GM21423 (cell line): ENCODE measurements at regions not wholly inside any gene's neighbourhood (a gene's known extent, or its start where the extent isn't known, plus 50 kb on each side); places are given as distances from the start of the nearest gene placed in this dataset.
"Not testable (repeated sequence)": the region's sequence is repeated elsewhere in the genome, so short reads cannot be mapped to it uniquely, and the experiment has no call there.

Source experiments
- ATAC-seq: cut with Tn5 transposase; IDR thresholded peaks from one replicate; pipeline ENCODE4 v1.9.1; 2021; ENCODE audit warnings: mild to moderate bottlenecking, moderate library complexity; ENCODE audit not compliant: unreplicated experiment

DNA sequence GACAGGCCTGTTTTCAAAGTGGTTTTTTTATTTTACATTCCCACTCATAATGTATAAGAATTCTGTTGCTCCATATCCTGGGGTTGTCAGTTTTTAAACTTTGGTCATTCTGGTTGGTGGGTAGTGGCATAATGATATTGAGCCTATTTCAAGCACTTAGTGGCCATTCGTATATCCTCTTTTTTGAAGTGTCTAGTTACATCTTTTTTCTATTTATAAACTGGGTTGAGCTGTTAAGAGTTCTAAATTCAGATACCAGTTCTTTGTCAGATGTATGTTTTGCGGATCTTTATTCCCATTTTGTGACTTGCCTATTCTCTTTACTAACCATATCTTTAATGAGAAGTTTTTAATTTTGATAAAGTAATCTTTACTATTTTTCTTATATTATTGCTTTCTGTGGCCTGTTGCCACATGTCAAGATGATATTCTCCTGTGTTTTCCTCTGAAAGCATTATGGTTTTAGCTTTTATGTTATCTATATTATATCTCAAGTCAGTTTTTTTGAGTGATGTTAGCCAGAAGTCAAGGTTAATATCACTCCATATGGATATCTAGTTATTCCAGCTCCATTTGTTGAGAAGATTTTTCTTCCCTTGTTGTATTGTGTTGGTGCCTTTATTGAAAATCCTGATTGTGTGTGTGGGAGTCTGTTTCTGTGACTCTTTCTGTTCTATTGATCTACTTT, 110.9 kb downstream of the FHIP1A start:
- no peak for ATAC-seq

DNA sequence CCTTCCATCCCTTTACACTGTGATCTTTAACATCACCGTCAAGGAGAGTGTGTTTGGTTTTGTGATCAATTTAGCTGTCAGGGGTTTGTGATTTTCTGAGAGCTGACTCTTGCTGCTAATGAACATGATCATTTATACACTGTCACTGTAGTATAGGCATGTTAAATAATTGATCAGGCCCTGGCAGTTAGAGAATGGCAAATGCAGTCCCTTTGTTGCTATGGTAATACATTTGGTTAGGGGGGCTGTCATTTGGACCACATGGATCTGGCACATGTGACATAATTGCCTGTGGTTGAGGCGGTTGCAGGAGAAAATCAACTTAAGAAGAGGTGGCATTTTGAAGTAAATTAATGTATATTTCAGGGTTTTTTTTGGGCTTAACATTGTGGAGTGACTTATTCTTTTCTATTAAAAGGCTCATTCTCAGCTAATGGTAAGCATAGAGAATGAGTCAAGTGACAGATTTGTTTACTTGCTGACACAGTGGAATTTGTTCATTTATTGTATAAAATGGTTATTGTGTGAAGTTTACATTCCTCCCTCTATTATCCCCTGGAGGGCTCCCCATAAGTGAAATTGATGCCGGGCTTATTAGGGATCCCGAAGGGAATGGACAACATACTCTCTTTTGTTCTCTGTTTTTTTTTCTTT, 114.0 kb downstream of the FHIP1A start:
- ATAC-seq: no peak

DNA sequence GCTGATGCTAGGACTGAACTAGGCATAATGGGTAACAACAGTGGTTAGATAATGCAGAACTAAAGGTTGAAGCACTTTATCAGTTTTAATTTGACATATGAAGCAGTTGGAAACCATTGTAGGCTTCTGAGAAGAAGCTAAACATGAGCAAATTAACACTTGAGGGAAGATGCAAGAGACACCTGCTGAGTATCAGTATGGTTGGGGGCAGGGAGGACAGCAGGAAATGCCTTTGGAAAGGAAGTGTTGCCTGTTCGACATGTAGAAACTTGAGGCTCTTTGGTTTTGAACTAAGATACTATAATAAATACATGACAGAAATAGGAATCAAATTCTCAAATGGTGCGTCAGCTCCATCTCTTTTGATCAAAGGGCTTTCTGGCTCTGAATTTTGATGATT, 115.6 kb downstream of the FHIP1A start:
- ATAC-seq: no peak

DNA sequence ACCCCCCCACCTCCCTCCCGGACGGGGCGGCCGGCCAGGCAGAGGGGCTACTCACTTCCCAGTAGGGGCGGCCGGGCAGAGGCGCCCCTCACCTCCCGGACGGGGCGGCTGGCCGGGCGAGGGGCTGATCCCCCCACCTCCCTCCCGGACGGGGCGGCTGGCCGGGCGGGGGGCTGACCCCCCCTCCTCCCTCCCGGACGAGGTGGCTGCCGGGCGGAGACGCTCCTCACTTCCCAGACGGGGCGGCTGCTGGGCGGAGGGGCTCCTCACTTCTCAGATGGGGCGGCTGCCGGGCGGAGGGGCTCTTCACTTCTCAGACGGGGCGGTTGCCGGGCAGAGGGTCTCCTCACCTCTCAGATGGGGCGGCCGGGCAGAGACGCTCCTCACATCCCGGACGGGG, 117.5 kb downstream of the FHIP1A start:
- not testable (repeated sequence) for ATAC-seq

DNA sequence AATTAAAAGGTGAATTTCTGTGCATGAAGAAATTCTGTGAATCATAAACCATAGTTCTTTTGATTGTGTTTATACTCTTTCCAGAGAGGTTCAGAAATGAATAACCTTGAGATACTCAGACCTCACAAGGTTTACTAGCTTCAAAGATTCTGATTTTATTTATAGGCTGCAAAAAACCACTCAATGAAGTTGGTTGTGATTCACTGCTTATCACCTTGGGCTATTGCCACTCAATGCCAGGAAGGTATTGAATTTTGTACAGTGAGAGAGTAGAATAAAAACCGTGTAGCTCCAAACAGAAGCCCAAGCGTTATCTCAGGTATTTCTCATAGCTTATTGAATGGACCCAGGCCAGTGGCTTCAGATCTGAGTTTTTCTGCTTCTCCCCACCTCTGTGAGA, 118.7 kb downstream of the FHIP1A start:
- ATAC-seq: no peak

DNA sequence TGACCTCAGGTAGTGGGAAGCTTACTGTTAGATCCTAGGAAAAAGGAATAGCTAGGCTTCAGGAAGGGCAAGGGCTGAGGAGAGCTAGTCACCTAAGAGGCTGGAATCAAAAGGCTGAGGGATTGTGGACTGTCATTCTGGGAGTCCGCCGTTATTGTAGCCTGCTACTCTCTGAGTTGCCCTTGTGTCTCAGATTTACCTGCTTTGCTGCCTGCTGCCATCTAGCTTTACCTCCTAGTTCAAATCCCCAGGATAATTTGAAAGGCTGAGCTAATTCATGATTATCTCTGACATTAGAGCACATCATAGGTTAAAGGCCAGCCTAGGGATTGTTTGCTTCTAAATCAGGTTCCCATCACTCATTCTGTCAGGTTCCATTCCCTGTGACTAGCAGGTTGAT, 120.2 kb downstream of the FHIP1A start:
- ATAC-seq: no peak

DNA sequence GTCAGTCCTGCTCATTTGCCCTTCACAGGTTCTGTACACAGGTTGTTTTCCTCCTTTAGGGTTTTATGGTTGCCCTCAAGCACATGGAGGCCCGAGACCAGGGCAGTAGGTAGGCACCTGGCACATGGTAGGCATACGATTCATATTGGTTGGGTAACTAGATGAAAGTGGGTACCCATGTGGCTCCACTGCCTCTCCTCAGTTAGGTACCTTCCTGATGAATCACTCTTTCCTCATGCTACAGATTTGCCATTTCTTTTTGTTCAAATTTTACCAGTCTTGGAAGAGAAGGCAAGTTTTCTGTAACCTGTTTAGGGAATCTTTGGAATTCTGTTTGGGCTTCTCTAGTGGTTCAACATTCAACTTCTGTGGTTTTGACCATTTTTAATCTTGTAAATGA, 121.3 kb downstream of the FHIP1A start:
- no peak for ATAC-seq

DNA sequence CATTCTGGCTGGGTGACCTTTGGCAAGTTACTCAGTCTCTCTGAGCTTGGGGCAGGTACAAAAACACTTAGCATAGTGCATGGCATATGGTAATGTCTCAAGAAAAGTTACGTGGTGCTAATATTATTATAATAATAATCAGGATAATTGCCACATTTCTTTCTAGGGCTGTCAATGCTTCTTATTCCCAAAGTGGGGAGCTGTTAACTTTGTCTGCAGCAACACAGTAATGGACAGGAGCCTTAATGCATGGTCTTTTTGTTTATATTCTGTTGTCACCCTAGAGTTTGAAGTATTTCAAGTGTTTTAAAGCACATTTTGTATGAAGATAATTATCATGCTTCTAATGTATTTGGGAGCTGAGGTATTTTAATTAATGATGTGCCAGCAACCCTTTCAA, 121.8 kb downstream of the FHIP1A start:
- no peak for ATAC-seq

DNA sequence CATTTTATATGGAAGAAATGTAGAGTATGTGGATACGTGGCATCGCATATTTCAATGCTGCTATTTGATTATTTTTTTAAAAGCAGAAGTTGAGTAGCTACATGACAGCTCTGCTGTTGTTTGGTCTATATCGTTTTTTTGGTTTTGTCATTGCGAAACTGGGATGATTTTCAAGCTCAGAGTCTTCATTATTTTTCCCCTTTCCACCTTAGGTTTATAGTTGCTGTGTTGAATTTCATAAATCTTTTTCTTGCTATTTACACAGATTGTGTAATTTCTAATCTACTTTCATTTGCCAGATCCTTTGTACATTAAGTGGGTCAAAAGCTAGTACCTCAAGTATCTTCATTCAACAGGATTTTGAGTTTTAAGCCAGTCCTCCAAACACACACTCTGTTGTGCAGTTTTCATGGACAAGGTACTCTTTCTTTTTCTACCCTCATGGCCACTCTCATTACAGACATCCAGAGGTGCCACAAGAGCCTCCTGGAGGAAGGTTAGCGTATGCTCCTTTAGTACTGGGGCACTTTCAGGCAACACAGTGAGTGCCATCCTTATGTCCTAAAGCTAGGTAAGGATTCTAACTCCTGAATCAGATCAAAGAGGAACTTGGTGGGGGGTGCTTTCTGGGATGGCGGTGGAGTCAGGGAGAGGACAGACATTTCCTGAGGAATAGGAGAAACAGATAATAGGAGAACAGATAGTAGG, 123.2 kb downstream of the FHIP1A start:
- ATAC-seq: no peak

DNA sequence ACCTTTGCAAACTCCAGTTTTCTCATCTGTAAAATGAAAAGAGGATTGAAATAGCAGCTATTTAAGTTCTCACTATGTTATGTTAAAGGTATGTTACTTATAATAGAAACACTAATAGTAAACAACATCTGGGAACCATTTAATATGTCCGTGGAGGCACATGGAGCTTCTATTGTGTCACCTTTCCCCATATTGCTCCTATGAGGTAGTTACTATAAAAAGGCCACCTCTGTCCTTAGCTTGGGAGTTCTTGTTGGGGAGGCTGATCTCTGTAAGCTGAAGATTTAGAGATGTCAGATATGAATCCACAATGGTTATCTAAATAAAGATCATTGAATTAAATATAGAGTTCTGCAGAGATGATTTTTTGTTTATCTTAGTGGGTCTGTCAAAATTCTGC, 125.2 kb downstream of the FHIP1A start:
- ATAC-seq: no peak

DNA sequence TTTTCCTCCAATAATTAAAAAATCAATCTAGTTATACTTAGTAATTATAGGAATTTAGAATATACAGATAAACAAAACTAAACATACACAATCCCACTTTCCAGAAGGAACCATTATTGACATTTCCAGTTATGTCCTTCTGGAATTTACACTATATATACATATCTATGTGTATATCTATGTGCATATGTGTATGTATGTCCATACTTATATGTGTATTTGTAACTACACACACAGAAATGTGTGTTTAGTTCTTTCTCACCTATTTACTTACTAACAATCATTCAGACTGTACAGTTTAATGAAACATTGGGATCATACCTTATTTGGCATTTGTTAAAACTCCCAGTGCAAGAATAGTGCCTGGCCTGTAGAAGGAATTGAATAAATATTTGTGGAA, 126.4 kb downstream of the FHIP1A start:
- no peak for ATAC-seq

DNA sequence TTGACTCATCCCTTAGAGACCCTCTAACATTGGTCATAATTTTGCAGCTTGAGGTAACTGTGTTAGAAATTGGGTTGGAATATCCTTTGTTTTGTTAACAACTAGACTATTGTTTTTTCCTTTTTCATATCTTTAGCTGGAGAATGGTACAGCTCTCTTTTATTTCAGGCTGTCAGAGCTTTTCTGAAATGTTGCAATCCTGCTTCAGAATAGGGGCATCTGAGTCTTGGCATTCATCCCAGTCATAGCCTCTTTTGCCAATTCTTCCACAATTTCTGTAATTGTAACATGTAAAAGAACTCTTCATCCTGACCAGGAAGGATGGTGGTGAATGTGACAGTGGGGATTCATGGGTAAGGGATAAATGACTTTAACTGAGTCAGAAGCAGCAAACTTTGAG, 128.7 kb downstream of the FHIP1A start:
- ATAC-seq: no peak

DNA sequence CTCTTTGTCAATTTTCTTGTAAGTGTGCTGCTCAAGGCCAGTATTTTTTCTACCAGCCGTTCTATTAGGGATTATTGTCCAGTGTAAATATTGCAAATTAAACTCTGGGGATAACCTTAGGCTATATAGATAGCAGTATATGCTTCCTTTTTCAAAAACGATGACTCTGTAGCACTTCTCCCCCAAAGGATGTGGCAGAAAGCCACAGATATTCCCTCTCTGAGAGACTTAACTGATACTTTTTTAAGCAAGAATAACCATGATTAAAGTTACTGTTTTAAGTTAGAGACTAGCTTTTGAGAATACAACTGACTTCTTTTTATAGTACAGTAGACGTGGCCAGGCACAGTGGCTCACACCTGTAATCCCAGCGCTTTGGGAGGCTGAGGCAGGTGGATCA, 130.0 kb downstream of the FHIP1A start:
- no peak for ATAC-seq

DNA sequence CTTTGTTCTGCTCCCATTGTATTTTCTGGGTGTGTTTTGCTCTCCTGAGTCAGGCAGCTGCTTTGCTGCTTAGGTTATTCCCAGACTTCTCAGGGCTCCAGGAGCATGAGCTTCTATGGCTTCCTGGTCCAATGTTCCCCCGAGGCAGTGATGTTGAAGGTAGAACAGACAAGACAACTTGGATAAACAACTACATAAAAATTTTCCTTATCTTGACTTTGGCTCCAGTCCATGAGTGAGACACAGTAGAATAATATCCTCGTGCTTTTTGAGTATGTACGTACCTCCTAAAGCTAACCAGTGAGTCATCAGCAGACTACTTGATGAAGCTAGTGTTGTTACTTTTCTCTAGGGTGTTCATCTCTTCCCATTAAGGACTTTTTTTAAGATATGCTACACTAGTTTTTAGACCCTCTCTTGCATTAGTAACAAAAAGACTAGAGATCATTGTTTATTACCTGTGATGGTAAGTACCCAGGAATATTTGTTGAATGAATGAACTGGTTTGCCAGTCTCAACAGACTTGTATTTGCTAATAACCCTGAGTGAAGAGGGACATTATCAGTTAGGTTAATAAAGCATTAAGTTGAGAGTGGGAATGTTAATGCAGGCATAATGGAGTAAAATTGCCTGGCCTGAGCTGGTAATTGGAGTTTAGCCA, 131.9 kb downstream of the FHIP1A start:
- no peak for ATAC-seq

DNA sequence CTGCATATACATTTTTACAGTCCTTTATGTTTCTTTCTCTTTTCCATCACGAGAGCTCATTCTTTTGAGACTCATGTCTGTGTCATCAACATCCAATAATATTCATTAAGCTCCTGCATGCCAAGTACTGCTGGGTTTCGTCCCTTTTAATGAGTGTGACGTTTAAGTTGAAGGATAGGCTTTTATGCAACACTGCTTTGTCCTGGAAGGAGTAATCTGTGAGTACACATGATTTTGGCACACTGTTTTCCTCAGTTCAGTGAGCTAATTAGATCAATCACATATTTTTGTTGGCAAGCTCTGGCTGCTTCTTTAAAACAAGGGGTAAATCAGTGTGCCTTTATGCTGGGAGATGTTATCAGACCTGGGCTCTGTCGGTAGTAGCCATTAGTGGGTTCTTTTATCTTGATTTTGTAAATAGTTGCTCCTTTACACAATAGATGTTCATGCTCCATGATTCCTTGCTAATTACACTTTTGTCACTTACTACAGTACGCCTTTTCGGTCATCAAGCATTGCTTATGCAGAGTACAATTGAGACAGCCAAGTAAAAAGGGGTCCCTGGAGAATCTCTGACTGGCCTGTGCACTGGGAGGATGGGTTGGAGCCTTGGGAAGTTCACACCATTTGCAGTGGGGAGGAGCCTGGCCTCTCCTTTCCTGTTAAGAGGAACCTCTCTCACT, 132.6 kb downstream of the FHIP1A start:
- ATAC-seq: no peak

DNA sequence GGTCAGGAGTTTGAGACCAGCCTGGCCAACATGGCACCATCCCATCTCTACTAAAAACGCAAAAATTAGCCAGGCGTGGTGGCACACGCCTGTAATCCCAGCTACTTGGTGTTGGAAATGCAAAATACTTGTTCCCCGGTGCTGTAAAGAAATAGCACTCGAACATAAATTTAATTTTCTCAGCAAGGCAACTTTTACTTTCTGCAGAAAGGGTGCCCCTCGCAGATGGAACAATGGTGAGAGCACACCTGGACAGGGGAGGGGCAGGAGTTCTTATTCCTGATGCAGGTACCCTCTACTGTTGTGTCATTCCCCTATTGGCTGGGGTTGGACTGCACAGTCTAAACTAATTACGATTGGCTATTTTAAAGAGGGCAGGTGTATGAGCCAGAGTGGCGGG, 139.7 kb downstream of the FHIP1A start:
- no peak for ATAC-seq

DNA sequence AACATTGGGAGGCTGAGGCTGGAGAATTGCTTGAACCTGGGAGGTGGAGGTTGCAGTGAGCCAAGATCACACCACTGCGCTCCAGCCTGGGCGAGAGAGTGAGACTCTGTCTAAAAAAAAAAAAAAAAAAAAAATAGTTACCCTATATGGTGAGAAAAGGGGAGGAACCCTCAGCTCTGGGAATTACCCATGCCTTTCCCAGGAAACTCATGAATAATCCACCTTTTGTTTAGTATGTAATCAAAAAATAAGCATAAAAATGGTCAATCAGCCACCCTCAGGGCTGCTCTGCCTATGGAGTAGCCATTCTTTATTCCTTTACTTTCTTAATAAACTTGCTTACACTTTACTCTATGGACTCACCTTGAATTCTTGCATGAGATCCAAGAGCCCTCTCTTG, 140.4 kb downstream of the FHIP1A start:
- ATAC-seq: not testable (repeated sequence)

DNA sequence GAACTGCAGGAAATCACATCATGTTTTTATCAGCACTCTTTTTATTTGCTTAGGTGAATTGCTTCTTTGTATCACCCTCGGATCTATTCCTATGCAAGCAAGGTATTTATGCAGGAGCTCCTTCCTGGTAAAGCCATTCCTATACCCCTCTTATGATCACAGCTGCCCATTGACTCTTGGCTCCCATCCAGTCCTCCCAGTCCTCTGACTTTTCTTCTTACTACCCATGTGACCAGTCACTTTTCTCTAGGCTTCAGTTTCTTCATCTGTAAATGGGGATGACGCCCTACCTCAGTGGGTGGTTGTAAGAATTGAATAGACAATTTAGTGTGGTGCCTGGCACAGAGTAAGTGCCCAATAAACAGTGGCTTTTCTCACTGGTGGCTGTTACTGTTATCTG, 144.9 kb downstream of the FHIP1A start:
- no peak for ATAC-seq

DNA sequence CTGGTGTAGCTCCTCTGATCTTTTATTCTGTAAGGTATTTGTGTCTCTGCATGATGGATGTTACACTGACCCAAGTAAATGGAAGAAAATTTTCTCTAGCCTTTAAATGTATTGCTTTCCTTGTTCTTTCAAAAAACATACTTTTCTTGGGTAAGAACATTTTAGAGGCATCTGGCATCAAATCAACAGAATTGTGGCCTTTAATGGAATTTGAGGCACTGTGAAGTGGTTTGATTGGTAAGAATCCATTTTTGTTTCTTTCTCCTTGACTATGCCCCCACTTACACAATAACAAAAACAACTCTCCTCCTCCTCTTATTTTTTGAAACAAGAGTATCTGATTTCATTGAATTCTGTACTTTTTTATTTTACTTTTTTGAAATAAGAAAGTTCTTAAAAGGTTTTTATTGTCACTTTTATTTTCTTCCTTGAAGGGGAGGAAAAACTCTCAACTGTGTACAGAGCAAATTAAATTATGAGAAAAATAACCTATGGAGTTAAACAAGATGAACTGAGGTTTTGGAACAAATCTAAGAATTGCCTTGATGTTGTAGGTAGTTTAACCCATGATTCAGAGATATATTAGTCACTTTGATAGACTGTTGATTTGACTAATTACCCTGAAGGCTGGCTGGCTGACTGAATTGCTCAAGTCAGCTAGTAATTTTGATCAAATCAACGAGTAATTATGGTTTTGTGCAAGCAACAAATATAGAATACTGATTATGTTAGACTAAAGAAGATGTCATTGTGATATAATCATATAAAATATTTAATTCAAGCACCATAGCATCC, 146.4 kb downstream of the FHIP1A start:
- no peak for ATAC-seq

DNA sequence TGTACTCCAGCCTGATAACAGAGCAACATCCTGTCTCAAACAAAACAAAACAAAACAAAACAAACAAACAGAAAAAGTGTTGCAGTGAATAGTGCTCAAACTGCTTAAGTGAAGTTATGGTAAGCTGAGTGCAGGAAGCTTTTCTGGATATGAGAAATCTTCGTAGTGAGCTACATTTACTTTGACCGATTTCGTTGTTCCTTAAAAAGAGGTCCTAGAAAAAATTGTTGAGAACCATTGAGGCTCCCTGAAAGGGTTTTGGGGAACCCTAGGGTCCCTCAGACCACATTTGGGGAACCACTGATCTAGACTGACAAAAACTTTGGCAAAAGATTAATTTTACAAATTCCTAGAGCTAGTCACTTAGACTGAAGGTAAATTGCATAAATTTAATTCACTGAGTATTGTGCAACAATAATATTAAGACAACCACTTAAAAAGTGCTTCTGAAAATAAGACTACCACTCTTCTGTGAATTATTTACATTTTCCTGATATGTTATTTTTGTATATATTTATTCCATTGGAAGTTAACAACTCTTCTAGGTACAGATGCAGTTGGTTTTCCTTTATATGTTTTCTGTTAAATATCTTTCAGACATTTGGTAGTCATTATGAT, 149.6 kb downstream of the FHIP1A start:
- no peak for ATAC-seq
